ENCODE measurements at regions not wholly inside any gene's neighbourhood (a gene's known extent, or its start where the extent isn't known, plus 50 kb on each side); places are given as distances from the start of the nearest gene placed in this dataset.

DNA sequence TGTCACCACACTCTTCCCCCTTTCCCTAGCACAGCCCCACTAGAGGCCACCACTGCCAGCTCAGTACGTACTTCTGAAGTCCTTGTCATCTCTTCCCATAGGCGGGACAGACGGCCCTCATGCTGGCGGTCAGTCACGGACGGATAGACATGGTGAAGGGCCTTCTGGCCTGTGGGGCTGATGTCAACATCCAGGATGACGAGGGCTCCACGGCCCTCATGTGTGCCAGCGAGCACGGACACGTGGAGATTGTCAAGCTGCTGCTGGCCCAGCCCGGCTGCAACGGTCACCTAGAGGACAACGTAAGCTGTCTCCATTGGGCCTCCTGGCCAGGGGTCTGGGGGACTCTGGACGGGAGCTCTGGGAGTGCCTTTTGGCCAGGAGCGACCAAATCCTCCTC lies 99.4 kb upstream of the DMRT1 start:
- TF ChIP-seq, protein P1, sequence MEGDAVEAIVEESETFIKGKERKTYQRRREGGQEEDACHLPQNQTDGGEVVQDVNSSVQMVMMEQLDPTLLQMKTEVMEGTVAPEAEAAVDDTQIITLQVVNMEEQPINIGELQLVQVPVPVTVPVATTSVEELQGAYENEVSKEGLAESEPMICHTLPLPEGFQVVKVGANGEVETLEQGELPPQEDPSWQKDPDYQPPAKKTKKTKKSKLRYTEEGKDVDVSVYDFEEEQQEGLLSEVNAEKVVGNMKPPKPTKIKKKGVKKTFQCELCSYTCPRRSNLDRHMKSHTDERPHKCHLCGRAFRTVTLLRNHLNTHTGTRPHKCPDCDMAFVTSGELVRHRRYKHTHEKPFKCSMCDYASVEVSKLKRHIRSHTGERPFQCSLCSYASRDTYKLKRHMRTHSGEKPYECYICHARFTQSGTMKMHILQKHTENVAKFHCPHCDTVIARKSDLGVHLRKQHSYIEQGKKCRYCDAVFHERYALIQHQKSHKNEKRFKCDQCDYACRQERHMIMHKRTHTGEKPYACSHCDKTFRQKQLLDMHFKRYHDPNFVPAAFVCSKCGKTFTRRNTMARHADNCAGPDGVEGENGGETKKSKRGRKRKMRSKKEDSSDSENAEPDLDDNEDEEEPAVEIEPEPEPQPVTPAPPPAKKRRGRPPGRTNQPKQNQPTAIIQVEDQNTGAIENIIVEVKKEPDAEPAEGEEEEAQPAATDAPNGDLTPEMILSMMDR (IDR thresholded peaks at IDR 0.05 in 8 of 11, conservative IDR thresholded peaks at IDR 0.05 in 3 of 11) = no peak
- TF ChIP-seq POLR2AphosphoS5 (IDR thresholded peaks at IDR 0.05) (no peak), POLR2A (IDR thresholded peaks at IDR 0.05) (no peak)
